ENCODE measurements at regions not wholly inside any gene's neighbourhood (a gene's known extent, or its start where the extent isn't known, plus 50 kb on each side); places are given as distances from the start of the nearest gene placed in this dataset.

GRCh38 chr18:28559511-28559910, 382.6 kb upstream of the CDH2 start:
- intact Hi-C loops (cut with micrococcal nuclease; ENCODE audit: unreplicated experiment): no loop called here
- H3K27ac Mint-ChIP-seq (ENCODE audit: unreplicated experiment): no peak overlapping the region
- Histone ChIP-seq H3K36me3 (ENCODE audit: control insufficient read depth, insufficient read depth, low read length) (no peaks in the 10 kb centered on the region), H3K9me3 (no peaks in the 10 kb centered on the region), H3K27me3 (replicated peaks; ENCODE audit: control insufficient read depth, insufficient read depth, low read length) (no peaks in the 10 kb centered on the region), H3K4me3 (ENCODE audit: low read depth, low read length) (no peak overlapping the region), H3K4me1 (no peaks in the 10 kb centered on the region)
- ChIA-PET POLR2A (no interaction called here), CTCF (no interaction called here)
- BruUV-seq (replicated peaks): no TSS peak
- H3K36me3 Mint-ChIP-seq (ENCODE audit: insufficient read depth, unreplicated experiment): no peaks in the 10 kb centered on the region
- DNase-seq: no peak
- H3K4me3 Mint-ChIP-seq (ENCODE audit: unreplicated experiment): no peak overlapping the region
- no peaks in the 10 kb centered on the region for H3K4me1 Mint-ChIP-seq (ENCODE audit: low read depth, unreplicated experiment)
- H3K27me3 Mint-ChIP-seq (ENCODE audit: insufficient read depth, unreplicated experiment): no peaks in the 10 kb centered on the region
- no peak for TF ChIP-seq CTCF (IDR thresholded peaks at IDR 0.05; ENCODE audit: insufficient read depth in 1 of 2, low read depth in 1 of 2, low read length in 1 of 2, severe bottlenecking in 1 of 2, unreplicated experiment in 1 of 2)
- H3K9me3 Mint-ChIP-seq (ENCODE audit: unreplicated experiment): no peaks in the 10 kb centered on the region

DNA sequence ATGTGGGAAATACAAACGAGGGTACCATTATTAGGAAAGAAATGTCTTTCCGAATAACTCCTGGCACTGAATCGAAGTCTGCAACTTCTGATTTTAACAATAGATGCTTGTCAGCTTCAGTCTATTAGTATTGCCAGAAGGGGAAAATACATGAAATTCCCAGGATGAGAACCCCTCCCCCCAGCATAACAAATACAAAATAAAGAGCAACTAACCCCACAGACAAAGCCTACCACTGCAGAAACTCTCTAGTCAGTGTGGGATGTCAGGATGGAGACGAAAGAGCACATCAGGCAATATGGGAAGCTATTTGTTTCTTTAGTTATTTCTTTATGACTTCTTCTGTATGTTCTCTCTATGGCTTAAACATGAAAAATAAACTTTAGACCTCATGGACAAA, 365.0 kb upstream of the CDH2 start:
- intact Hi-C loops (cut with micrococcal nuclease; ENCODE audit: unreplicated experiment): no loop called here
- no peaks in the 10 kb centered on the region for H3K27me3 ChIP-seq (replicated peaks; ENCODE audit: control insufficient read depth, insufficient read depth, low read length)
- Mint-ChIP-seq H3K4me1 (ENCODE audit: low read depth, unreplicated experiment) (no peaks in the 10 kb centered on the region), H3K36me3 (ENCODE audit: insufficient read depth, unreplicated experiment) (no peaks in the 10 kb centered on the region), H3K27ac (ENCODE audit: unreplicated experiment) (no peak overlapping the region), H3K9me3 (ENCODE audit: unreplicated experiment) (no peaks in the 10 kb centered on the region), H3K27me3 (ENCODE audit: insufficient read depth, unreplicated experiment) (no peaks in the 10 kb centered on the region), H3K4me3 (ENCODE audit: unreplicated experiment) (no peak overlapping the region)
- BruUV-seq (replicated peaks): no TSS peak
- TF ChIP-seq CTCF (IDR thresholded peaks at IDR 0.05; ENCODE audit: insufficient read depth in 1 of 2, low read depth in 1 of 2, low read length in 1 of 2, severe bottlenecking in 1 of 2, unreplicated experiment in 1 of 2): no peak
- ChIA-PET CTCF (no interaction called here), POLR2A (no interaction called here)
- H3K36me3 ChIP-seq (ENCODE audit: control insufficient read depth, insufficient read depth, low read length): no peaks in the 10 kb centered on the region
- no peaks in the 10 kb centered on the region for H3K9me3 ChIP-seq
- H3K4me3 ChIP-seq (ENCODE audit: low read depth, low read length): no peak overlapping the region
- H3K4me1 ChIP-seq: no peaks in the 10 kb centered on the region
- no peak for DNase-seq

DNA sequence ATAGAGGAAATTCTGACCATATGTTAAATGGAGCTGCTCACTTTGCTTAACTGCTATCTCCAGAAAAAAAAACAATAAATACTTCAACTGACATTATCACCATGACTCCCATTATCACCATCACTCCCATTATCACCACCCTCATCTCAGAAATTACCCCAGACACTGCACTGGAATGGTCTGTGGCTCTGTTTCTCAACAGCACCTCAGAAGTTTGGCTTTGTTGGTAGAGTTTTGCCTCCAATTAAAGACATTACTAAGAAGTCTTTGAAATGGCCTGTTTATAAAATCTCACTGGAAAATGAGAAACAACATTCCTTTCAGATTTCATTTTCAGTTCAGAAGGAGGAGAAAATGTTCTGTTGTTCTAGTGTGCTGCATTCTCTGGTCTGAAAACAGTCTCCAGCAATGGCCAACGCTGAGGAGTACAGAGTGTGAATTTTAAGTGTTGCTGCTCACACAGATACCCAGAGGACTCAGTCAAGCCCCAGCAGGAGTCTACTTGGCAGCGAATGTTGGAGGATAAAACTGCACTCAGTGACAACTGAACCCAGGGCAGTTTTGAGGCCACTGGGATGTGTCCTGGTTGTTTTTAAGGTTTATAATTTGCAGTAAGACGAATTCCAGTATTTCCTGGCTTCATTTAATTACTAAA, 364.5 kb upstream of the CDH2 start:
- no peaks in the 10 kb centered on the region for H3K36me3 Mint-ChIP-seq (ENCODE audit: insufficient read depth, unreplicated experiment)
- Histone ChIP-seq H3K36me3 (ENCODE audit: control insufficient read depth, insufficient read depth, low read length) (no peaks in the 10 kb centered on the region), H3K27me3 (replicated peaks; ENCODE audit: control insufficient read depth, insufficient read depth, low read length) (no peaks in the 10 kb centered on the region), H3K4me3 (ENCODE audit: low read depth, low read length) (no peak overlapping the region), H3K4me1 (no peaks in the 10 kb centered on the region), H3K9me3 (no peaks in the 10 kb centered on the region)
- intact Hi-C loops (cut with micrococcal nuclease; ENCODE audit: unreplicated experiment): no loop called here
- BruUV-seq (replicated peaks): no TSS peak
- no peaks in the 10 kb centered on the region for H3K27me3 Mint-ChIP-seq (ENCODE audit: insufficient read depth, unreplicated experiment)
- no peak overlapping the region for H3K27ac Mint-ChIP-seq (ENCODE audit: unreplicated experiment)
- POLR2A ChIA-PET: no interaction called here
- H3K4me1 Mint-ChIP-seq (ENCODE audit: low read depth, unreplicated experiment): no peaks in the 10 kb centered on the region
- TF ChIP-seq CTCF (IDR thresholded peaks at IDR 0.05; ENCODE audit: insufficient read depth in 1 of 2, low read depth in 1 of 2, low read length in 1 of 2, severe bottlenecking in 1 of 2, unreplicated experiment in 1 of 2): no peak
- no peak for DNase-seq
- no peak overlapping the region for H3K4me3 Mint-ChIP-seq (ENCODE audit: unreplicated experiment)
- CTCF ChIA-PET: no interaction called here
- H3K9me3 Mint-ChIP-seq (ENCODE audit: unreplicated experiment): no peaks in the 10 kb centered on the region
